Skeletal muscle tissue (tissue), 3 donors: ENCODE measurements at regions not wholly inside any gene's neighbourhood (a gene's known extent, or its start where the extent isn't known, plus 50 kb on each side); places are given as distances from the start of the nearest gene placed in this dataset.

Experiments used
- H3K27ac ChIP-seq: one replicate; pipeline ENCODE4 v1.7.0; 2013; ENCODE audit warnings: mild to moderate bottlenecking, low read depth, low read length, inconsistent platforms
- H3K27me3 ChIP-seq, 3 donors: one replicate each; pipeline ENCODE4 v1.7.0; 2013; ENCODE audit warnings: low read length in 3 of 3; ENCODE audit not compliant: control insufficient read depth in 3 of 3, insufficient read depth in 3 of 3
- H3K36me3 ChIP-seq, 3 donors: one replicate each; pipeline ENCODE4 v1.7.0; 2013; ENCODE audit warnings: low read length in 3 of 3; ENCODE audit not compliant: control insufficient read depth in 3 of 3, insufficient read depth in 3 of 3
- H3K4me1 ChIP-seq, 3 donors: one replicate each; pipeline ENCODE4 v1.7.0; 2013; ENCODE audit warnings: low read length in 3 of 3, mild to moderate bottlenecking in 3 of 3; ENCODE audit not compliant: control insufficient read depth in 3 of 3, insufficient read depth in 3 of 3
- H3K4me3 ChIP-seq, 3 donors: one replicate each; pipeline ENCODE4 v1.7.0; 2013; ENCODE audit warnings: low read length in 3 of 3
- H3K9ac ChIP-seq, 3 donors: one replicate each; pipeline ENCODE4 v1.7.0; 2013; ENCODE audit warnings: low read length in 3 of 3, mild to moderate bottlenecking in 3 of 3, moderate library complexity in 2 of 3, low read depth in 1 of 3
- H3K9me3 ChIP-seq, 3 donors: one replicate each; pipeline ENCODE4 v1.7.0; 2013; ENCODE audit warnings: low read length in 3 of 3; ENCODE audit not compliant: control insufficient read depth in 3 of 3
- donor health status: Osteomylitis.

DNA sequence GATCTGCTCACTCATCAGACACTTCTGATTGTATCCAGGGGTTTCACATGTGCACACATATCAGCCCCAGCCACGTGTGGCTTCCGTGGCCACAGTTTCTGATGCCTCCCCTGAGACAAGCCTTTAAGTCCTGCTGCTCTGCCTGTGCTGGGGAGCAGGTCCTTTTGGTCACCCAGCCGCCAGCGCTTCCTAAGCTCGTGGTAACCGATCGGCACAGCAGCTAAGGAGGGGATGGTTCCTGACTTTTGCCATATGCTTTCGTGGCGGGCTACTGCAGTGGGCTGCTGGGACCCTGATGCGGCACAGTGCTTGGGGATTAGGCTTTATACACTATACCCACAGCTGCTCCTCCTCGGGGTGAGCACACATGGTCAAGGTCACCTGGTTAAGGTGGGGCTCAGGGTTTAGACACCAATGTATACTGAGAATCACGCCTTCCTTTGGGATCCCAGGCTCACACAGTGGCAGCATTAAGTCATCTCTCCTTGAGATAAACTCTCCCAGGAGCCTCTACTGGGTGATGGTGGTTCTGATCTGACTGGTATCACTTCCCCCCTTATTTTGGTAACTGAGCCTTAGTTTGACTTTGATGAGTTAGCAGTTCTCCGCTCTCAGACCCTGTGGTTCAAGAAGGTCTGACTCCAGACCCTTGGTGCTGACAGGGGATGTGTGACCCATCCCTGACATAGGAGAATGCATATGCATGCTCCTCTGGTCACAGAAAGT lies 85.9 kb upstream of the KCNG1 start:
- peaks cover 8 to 44% (median 20%) of the 10 kb centered on the region in 3 donors for H3K27me3 ChIP-seq

DNA sequence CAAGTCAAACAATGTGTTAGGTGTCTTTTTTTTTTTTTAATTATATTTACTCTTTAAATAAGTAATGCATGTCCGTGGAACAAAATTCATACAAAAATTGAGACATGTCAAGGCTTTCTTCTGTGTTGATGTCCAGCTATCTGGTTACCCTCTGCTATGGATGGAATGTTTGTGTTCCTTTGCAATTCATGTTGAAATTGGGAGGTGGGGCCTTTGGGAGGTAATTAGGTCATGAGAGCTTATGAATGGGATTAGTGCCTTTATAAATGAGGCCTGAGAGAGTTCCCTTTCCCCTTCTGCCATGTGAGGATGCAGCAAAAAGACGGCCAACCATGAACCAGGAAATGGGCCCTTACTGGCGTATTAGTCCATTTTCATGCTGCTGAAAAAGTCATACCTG lies 83.1 kb upstream of the KCNG1 start:
- peaks cover 7 to 38% (median 17%) of the 10 kb centered on the region in 3 donors for H3K27me3 ChIP-seq
- no peaks in the 10 kb centered on the region for H3K4me1 ChIP-seq
- H3K9me3 ChIP-seq: peaks cover 0 to 3% (median 0%) of the 10 kb centered on the region in 3 donors
- no peak overlapping the region for H3K9ac ChIP-seq
- H3K4me3 ChIP-seq: no peak overlapping the region
- H3K36me3 ChIP-seq: no peaks in the 10 kb centered on the region
- H3K27ac ChIP-seq: no peak overlapping the region

More for the DNA sequence above, 85.9 kb upstream of the KCNG1 start:
- Histone ChIP-seq H3K27ac (no peak overlapping the region), H3K9me3 (no peaks in the 10 kb centered on the region), H3K4me1 (no peaks in the 10 kb centered on the region), H3K36me3 (no peaks in the 10 kb centered on the region), H3K4me3 (no peak overlapping the region), H3K9ac (no peak overlapping the region)

DNA sequence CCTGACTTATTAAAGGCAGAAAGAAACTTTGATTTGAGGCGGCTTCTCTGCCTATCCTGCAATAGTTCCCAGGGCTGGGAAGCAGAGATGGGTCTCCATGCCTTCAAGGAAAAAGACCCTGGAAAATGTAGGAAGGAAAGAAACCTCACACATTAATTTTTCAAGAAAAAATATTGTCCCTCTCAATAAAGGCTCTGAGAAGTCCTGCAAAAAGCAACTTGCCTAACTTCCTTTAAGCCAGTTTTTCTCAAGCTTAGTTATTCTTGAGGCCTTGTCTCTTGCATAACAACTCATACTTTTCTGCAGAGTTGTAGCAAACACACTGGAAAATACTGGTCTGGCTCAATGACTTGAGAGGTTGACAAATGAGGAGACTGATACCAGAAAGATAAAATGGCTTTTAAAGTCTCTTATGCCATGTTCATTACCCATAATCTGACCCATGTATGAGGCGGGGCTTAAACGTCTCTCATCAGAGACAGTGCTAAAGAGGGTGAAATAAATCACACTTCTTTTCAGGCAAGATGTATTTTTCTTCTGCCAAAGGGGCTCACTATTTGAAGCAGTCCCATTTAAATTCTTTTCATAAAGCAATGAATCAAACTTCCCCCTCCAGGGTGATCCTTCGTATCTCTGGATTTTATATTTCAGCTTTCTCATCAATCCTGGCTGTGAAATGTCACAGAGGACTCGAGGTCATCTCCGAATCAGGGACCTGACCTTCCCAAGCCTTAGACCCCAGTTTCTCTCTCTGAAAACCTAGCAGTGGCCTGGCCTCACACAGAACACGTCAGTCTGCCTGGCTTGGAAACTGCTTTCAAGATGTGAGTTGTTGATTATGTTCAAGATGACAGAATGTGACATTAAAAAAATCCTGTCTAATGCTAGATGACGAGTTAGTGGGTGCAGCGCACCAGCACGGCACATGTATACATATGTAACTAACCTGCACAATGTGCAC lies 82.3 kb upstream of the KCNG1 start:
- H3K9me3 ChIP-seq: peaks cover 0 to 3% (median 0%) of the 10 kb centered on the region in 3 donors
- H3K4me3 ChIP-seq: no peak overlapping the region
- H3K27ac ChIP-seq: no peak overlapping the region
- no peaks in the 10 kb centered on the region for H3K36me3 ChIP-seq
- H3K27me3 ChIP-seq: peaks cover 3 to 31% (median 11%) of the 10 kb centered on the region in 3 donors
- H3K4me1 ChIP-seq: no peaks in the 10 kb centered on the region
- no peak overlapping the region for H3K9ac ChIP-seq

DNA sequence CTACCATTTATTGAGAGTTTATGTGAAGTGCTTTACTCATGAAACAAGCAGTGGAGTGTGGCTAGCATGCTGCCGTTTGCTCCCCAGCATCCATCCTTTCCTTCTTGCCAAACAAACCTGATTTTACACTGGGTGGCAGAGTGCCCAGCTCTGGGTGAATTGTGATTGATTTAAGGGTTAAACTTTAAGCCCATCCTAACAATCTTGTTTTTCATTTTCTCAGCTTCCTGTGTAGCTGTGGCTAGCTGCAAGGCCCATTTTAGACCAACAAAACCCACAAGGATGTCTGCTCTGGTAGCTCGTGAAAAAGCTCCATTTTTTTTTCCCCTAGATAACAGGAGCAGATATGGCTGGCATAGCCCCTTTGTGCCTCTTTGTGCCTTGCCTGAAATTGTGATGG lies 77.7 kb upstream of the KCNG1 start:
- Histone ChIP-seq H3K27ac (no peak overlapping the region), H3K36me3 (no peaks in the 10 kb centered on the region), H3K9me3 (peaks cover 0 to 3% (median 0%) of the 10 kb centered on the region in 3 donors), H3K27me3 (peaks cover 2 to 11% (median 11%) of the 10 kb centered on the region in 3 donors), H3K4me3 (no peak overlapping the region), H3K9ac (no peak overlapping the region), H3K4me1 (no peaks in the 10 kb centered on the region)

DNA sequence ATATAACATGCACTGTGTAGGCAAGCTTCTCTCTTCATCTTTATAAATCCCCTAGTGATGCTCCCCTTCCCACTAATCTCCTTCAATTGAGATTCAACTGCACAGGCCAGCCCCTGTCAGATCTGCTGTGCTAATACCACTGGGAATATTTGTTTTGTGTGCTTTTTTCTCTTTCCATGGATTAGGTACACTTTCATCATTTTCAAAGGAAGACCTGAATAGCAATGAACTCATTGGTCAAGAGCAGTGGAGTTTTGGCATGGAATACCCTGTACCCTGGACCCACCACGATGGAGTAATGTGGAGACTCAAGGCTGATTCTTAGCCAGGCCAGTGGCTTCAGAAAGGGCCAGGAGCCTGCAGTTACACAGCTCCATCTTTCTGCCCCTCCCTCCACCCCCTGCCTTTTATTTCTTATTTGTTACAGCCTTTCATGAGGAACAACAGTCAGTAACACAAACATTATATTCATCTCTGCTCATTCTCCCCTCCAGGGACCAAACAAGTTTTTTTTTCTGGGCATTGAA lies 75.4 kb upstream of the KCNG1 start:
- Histone ChIP-seq H3K36me3 (no peaks in the 10 kb centered on the region), H3K9ac (no peak overlapping the region), H3K27ac (no peak overlapping the region), H3K4me3 (no peak overlapping the region), H3K9me3 (peaks cover 0 to 3% (median 0%) of the 10 kb centered on the region in 3 donors), H3K4me1 (no peaks in the 10 kb centered on the region), H3K27me3 (peaks cover 6 to 20% (median 17%) of the 10 kb centered on the region in 3 donors)

DNA sequence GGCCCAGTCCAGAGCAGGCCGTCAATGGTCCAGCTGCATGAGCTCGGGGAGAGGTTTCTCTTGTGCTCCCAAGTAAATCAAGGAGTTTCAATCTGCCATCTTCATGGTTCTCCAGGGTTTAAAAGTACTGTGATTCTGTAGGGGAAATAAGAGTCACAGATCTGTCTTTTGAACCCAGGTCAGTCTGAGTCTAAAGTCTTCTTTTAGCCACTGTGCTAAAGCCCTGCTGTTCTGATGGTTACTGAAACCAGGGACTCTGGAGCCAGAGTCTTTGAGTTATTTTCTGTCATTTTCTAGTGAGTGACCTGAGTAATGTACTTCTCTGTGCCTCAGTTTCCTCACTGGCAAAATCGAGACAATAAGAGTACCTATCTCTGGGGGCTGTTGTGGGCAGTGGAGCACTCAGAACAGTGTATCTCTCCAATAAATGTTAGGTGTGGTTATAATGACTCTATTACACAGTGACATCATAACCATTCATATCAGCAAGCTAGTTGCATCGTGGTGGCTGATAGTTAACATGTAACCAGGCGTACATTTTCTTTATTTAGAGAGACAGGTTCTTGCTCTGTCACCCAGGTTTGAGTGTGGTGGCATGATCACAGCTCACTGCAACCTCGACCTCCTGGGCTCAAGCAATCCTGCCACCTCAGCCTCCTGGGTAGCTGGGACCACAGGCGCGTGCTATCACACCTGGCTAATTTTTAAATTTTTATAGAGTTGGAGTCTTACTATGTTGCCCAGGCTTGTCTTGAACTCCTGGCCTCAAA lies 74.6 kb upstream of the KCNG1 start:
- H3K4me3 ChIP-seq: no peak overlapping the region
- no peak overlapping the region for H3K9ac ChIP-seq
- H3K27me3 ChIP-seq: peaks cover 9 to 28% (median 17%) of the 10 kb centered on the region in 3 donors
- no peaks in the 10 kb centered on the region for H3K9me3 ChIP-seq
- H3K36me3 ChIP-seq: no peaks in the 10 kb centered on the region
- H3K4me1 ChIP-seq: no peaks in the 10 kb centered on the region
- no peak overlapping the region for H3K27ac ChIP-seq

DNA sequence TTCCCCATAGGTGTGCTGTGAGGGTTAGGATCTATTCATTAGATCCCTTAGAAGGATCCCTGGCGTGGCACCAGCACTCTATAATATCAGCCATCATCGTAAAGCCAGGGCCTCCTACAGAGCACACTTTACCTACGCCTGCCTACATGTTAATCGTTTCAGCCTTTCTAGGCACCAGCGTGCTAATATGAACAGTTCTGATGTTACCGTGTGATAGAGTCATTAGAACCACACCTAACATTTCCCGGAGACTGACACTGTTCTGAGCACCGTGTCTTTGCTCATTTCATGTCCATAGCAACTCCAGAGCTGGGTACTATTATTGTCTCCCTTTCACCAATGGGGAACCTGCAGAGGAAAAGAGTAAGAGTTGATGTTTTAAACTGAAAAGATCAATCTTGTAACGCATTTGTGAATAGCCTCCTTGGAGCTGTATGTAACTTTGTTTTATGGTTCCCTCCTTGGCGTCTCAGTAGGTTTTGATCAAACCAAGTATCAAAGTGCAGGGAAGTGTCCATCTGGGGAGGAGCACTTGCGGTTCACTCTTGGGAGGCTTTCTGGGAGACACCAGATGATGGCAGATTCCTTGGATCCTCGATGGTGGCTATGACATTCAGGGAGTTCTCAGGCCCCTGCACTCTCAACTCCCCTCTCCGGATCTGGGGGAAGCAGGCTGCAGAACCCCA lies 73.8 kb upstream of the KCNG1 start:
- H3K36me3 ChIP-seq: no peaks in the 10 kb centered on the region
- no peak overlapping the region for H3K9ac ChIP-seq
- H3K27ac ChIP-seq: no peak overlapping the region
- H3K4me1 ChIP-seq: no peaks in the 10 kb centered on the region
- no peak overlapping the region for H3K4me3 ChIP-seq
- peaks cover 14 to 30% (median 21%) of the 10 kb centered on the region in 3 donors for H3K27me3 ChIP-seq
- no peaks in the 10 kb centered on the region for H3K9me3 ChIP-seq

DNA sequence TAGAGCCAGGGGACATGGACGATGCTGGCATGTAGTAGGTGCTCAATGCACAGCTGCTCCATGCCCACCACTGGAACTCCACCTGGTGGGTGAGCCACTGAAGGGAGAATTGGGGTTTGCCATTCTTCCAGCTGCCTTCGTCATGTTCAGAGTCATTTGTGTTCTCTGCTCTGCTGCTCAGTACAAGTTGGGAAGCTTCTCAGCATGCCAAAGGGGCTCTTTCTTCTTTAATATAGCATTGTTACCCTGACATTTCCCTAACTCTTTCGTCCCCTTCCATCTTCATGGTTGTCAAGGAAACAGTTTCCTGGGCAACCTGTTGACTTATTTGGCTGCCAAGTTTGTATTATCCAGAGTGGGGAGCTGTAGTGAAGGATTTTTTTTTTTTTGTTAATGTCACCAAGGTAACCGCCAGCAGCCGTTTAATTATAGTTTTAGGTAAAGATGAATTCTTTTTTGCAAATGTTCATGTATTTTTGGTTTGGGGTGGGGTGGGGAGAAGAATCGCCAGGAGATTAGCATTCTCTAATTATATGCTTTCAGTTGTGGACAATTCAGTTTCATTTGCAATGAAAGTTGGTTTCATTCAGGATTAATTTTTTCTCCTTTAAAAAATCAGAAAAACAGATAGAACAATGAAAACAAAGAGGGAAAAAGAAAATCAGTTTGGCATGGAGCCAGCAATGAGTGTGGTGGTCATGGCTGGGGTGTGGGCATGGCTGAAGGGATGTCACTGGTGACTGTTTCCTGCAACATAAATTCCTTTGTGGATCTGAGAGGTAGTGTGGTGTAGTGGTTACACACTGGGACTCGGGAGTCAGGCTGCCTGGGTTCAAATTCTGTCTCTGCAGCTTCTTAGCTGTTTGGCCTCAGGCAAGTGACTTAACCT lies 73.0 kb upstream of the KCNG1 start:
- H3K27me3 ChIP-seq: peaks cover 21 to 32% (median 24%) of the 10 kb centered on the region in 3 donors
- H3K4me1 ChIP-seq: no peaks in the 10 kb centered on the region
- H3K9me3 ChIP-seq: no peaks in the 10 kb centered on the region
- H3K4me3 ChIP-seq: no peak overlapping the region
- no peak overlapping the region for H3K27ac ChIP-seq
- H3K9ac ChIP-seq: no peak overlapping the region
- H3K36me3 ChIP-seq: no peaks in the 10 kb centered on the region
